ENCODE measurements at regions not wholly inside any gene's neighbourhood (a gene's known extent, or its start where the extent isn't known, plus 50 kb on each side); places are given as distances from the start of the nearest gene placed in this dataset.

DNA sequence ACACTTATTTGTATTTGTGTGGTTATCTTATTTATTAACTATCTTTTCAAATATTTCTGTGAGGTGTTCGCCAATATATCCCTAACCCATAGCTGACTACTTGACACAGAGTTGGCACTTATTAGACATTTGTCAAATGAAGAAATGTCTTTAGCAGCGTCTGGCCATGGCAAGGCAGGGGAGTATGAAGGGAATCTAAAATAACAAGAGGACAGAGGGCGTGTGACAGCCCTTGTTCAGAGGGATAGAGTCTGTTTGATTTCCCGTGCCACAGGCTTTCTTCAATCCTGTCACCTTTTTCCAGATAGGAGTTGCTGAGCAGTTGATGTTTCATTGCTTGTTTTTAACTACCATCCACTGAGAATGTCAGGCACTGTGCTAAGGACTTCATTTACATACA lies 53.6 kb upstream of the SLC39A10 start:
- TF ChIP-seq, protein P1, sequence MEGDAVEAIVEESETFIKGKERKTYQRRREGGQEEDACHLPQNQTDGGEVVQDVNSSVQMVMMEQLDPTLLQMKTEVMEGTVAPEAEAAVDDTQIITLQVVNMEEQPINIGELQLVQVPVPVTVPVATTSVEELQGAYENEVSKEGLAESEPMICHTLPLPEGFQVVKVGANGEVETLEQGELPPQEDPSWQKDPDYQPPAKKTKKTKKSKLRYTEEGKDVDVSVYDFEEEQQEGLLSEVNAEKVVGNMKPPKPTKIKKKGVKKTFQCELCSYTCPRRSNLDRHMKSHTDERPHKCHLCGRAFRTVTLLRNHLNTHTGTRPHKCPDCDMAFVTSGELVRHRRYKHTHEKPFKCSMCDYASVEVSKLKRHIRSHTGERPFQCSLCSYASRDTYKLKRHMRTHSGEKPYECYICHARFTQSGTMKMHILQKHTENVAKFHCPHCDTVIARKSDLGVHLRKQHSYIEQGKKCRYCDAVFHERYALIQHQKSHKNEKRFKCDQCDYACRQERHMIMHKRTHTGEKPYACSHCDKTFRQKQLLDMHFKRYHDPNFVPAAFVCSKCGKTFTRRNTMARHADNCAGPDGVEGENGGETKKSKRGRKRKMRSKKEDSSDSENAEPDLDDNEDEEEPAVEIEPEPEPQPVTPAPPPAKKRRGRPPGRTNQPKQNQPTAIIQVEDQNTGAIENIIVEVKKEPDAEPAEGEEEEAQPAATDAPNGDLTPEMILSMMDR (IDR thresholded peaks at IDR 0.05; ENCODE audit: insufficient read depth in 1 of 2, low read depth in 1 of 2, low read length in 1 of 2, severe bottlenecking in 1 of 2, unreplicated experiment in 1 of 2), result no peak
- ChIA-PET CTCF (no interaction called here), POLR2A (no interaction called here)
- no peak for DNase-seq
- peaks cover 9% of the 10 kb centered on the region for H3K4me1 ChIP-seq
- H3K27me3 Mint-ChIP-seq (ENCODE audit: insufficient read depth, unreplicated experiment), result no peaks in the 10 kb centered on the region
- intact Hi-C loops (cut with micrococcal nuclease; ENCODE audit: unreplicated experiment), result no loop called here
- no peaks in the 10 kb centered on the region for H3K36me3 Mint-ChIP-seq (ENCODE audit: insufficient read depth, unreplicated experiment)
- no peak overlapping the region for H3K4me3 ChIP-seq (ENCODE audit: low read depth, low read length)
- no TSS peak for BruUV-seq (replicated peaks)
- no peaks in the 10 kb centered on the region for H3K9me3 ChIP-seq
- no peaks in the 10 kb centered on the region for H3K27me3 ChIP-seq (replicated peaks; ENCODE audit: control insufficient read depth, insufficient read depth, low read length)
- no peak overlapping the region for H3K4me3 Mint-ChIP-seq (ENCODE audit: unreplicated experiment)
- no peak overlapping the region for H3K27ac Mint-ChIP-seq (ENCODE audit: unreplicated experiment)
- H3K36me3 ChIP-seq (ENCODE audit: control insufficient read depth, insufficient read depth, low read length), result no peaks in the 10 kb centered on the region
- no peaks in the 10 kb centered on the region for H3K9me3 Mint-ChIP-seq (ENCODE audit: unreplicated experiment)
- H3K4me1 Mint-ChIP-seq (ENCODE audit: low read depth, unreplicated experiment), result peaks cover 8% of the 10 kb centered on the region

DNA sequence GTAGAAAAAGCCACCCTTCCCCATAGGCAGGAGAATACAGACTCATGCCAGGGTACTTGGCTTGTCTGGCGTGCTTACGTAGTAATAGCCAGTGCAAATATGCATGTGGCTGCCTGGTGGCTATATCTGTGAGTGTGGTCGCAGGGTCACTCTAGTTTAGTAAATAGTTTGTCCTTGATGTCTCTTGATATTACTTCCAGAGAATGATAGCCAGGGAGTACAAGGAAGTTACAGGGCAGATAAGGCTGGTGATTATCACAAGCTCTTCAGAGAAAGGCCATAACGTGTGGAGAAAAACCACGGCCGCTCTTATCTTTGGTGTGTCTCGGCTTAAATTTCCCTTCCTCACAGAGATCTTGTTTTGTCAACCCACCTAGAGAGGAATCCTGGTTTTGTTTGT lies 54.3 kb upstream of the SLC39A10 start:
- no peak overlapping the region for H3K27ac Mint-ChIP-seq (ENCODE audit: unreplicated experiment)
- BruUV-seq (replicated peaks), result no TSS peak
- H3K4me1 Mint-ChIP-seq (ENCODE audit: low read depth, unreplicated experiment), result peaks cover 8% of the 10 kb centered on the region
- H3K36me3 Mint-ChIP-seq (ENCODE audit: insufficient read depth, unreplicated experiment), result no peaks in the 10 kb centered on the region
- H3K4me3 ChIP-seq (ENCODE audit: low read depth, low read length), result no peak overlapping the region
- H3K9me3 Mint-ChIP-seq (ENCODE audit: unreplicated experiment), result no peaks in the 10 kb centered on the region
- H3K27me3 ChIP-seq (replicated peaks; ENCODE audit: control insufficient read depth, insufficient read depth, low read length), result no peaks in the 10 kb centered on the region
- DNase-seq, result no peak
- H3K4me3 Mint-ChIP-seq (ENCODE audit: unreplicated experiment), result no peak overlapping the region
- H3K36me3 ChIP-seq (ENCODE audit: control insufficient read depth, insufficient read depth, low read length), result no peaks in the 10 kb centered on the region
- H3K9me3 ChIP-seq, result no peaks in the 10 kb centered on the region
- no peaks in the 10 kb centered on the region for H3K27me3 Mint-ChIP-seq (ENCODE audit: insufficient read depth, unreplicated experiment)
- peaks cover 9% of the 10 kb centered on the region for H3K4me1 ChIP-seq
- TF ChIP-seq, protein P1 (IDR thresholded peaks at IDR 0.05; ENCODE audit: insufficient read depth in 1 of 2, low read depth in 1 of 2, low read length in 1 of 2, severe bottlenecking in 1 of 2, unreplicated experiment in 1 of 2), result no peak
- intact Hi-C loops (cut with micrococcal nuclease; ENCODE audit: unreplicated experiment), result no loop called here
- ChIA-PET POLR2A (no interaction called here), CTCF (no interaction called here)

DNA sequence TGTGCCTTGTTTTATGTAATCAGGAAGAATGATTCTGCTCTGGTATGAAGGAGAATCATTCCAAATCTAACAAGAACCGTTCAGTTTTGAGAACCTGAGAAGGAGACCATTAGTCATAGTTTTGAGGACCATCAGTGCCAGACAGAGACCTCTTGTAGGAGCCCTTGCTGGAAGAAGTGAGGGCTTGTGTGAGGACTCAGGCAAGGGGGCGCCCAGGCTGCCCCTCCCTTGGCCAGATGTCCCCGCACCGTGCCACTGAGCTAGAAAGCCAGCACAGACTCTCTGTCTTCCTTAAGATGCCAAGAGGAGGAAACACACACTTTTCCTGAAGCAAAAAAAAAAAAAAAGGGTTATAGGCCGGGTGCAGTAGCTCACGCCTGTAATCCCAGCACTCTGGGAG lies 55.7 kb upstream of the SLC39A10 start:
- Histone ChIP-seq H3K27me3 (replicated peaks; ENCODE audit: control insufficient read depth, insufficient read depth, low read length) (no peaks in the 10 kb centered on the region), H3K4me1 (peaks cover 14% of the 10 kb centered on the region), H3K36me3 (ENCODE audit: control insufficient read depth, insufficient read depth, low read length) (no peaks in the 10 kb centered on the region), H3K4me3 (ENCODE audit: low read depth, low read length) (no peak overlapping the region), H3K9me3 (no peaks in the 10 kb centered on the region)
- no peaks in the 10 kb centered on the region for H3K9me3 Mint-ChIP-seq (ENCODE audit: unreplicated experiment)
- no peak overlapping the region for H3K4me3 Mint-ChIP-seq (ENCODE audit: unreplicated experiment)
- POLR2A ChIA-PET, result no interaction called here
- no peak for DNase-seq
- peaks cover 8% of the 10 kb centered on the region for H3K4me1 Mint-ChIP-seq (ENCODE audit: low read depth, unreplicated experiment)
- no TSS peak for BruUV-seq (replicated peaks)
- intact Hi-C loops (cut with micrococcal nuclease; ENCODE audit: unreplicated experiment), result no loop called here
- CTCF ChIA-PET, result no interaction called here
- no peak overlapping the region for H3K27ac Mint-ChIP-seq (ENCODE audit: unreplicated experiment)
- no peaks in the 10 kb centered on the region for H3K36me3 Mint-ChIP-seq (ENCODE audit: insufficient read depth, unreplicated experiment)
- TF ChIP-seq, protein P1 (IDR thresholded peaks at IDR 0.05; ENCODE audit: insufficient read depth in 1 of 2, low read depth in 1 of 2, low read length in 1 of 2, severe bottlenecking in 1 of 2, unreplicated experiment in 1 of 2), result no peak
- H3K27me3 Mint-ChIP-seq (ENCODE audit: insufficient read depth, unreplicated experiment), result no peaks in the 10 kb centered on the region
